SK-N-SH (cell line): ENCODE measurements at regions not wholly inside any gene's neighbourhood (a gene's known extent, or its start where the extent isn't known, plus 50 kb on each side); places are given as distances from the start of the nearest gene placed in this dataset.

Experiments
- FOXM1 ChIP-seq: IDR thresholded peaks from 2 replicates; pipeline ENCODE4 v1.4.0; 2012; ENCODE audit warnings: low read depth, mild to moderate bottlenecking
- YY1 ChIP-seq: IDR thresholded peaks from 2 replicates; pipeline ENCODE4 v1.4.0; 2012; ENCODE audit warnings: low read depth, mild to moderate bottlenecking

DNA sequence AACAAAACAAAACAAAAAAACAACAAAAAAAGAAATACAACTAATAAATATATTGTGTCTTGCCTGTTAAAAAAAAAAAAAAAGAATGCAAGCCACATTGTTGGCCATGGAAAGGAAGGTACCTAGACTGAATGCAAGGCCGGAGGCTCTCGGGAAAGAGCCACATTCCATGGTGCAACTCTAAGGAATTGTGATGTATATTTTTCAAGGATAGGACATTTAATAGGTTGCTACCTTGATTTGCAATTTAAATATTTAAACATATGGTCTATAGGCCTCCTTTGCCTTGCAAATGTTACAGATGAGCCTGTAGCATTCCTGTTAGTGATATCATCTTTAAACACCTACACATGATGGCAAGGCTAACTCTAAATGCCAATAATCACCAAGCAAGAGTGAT, 650.9 kb downstream of the TOX3 start:
- TF ChIP-seq FOXM1 (no peak), YY1 (no peak)
